ENCODE measurements at regions not wholly inside any gene's neighbourhood (a gene's known extent, or its start where the extent isn't known, plus 50 kb on each side); places are given as distances from the start of the nearest gene placed in this dataset.

GRCh38 chr13:62096652-62097051 lies 681.0 kb upstream of the PCDH20 start:
- dilution Hi-C loops (cut with MboI; ENCODE audit: extremely low pct_ligation_motif_present, low sequenced_read_pairs): no loop called here
- Histone ChIP-seq H3K27ac (ENCODE audit: insufficient read depth, low read depth, low read length) (no peak overlapping the region), H3K9me1 (replicated peaks; ENCODE audit: control insufficient read depth, extremely low read depth, insufficient read depth, low read length) (no peaks in the 10 kb centered on the region), H3K4me2 (ENCODE audit: insufficient read depth, low read length) (no peak overlapping the region), H3K4me1 (ENCODE audit: control insufficient read depth, extremely low read depth, insufficient read depth, low read length) (no peaks in the 10 kb centered on the region), H4K20me1 (replicated peaks; ENCODE audit: control insufficient read depth, extremely low read depth, insufficient read depth, low read length) (no peaks in the 10 kb centered on the region), H3K4me3 (replicated peaks in 1 of 3; ENCODE audit: insufficient read depth in 1 of 3, low read depth in 1 of 3, low read length in 3 of 3) (no peak overlapping the region), H2AFZ (ENCODE audit: low read depth, low read length) (no peak overlapping the region), H3K79me2 (ENCODE audit: control insufficient read depth, insufficient read depth, low read length) (no peaks in the 10 kb centered on the region), H3K9ac (replicated peaks; ENCODE audit: extremely low read depth, insufficient read depth, low read length) (no peak overlapping the region), H3K9me3 (replicated peaks; ENCODE audit: control insufficient read depth, insufficient read depth, low read length) (no peaks in the 10 kb centered on the region), H3K36me3 (ENCODE audit: control insufficient read depth in 2 of 2, extremely low read depth in 1 of 2, insufficient read depth in 2 of 2, low read length in 2 of 2) (no peaks in the 10 kb centered on the region), H3K27me3 (ENCODE audit: control insufficient read depth in 2 of 2, insufficient read depth in 2 of 2, low read length in 2 of 2) (no peaks in the 10 kb centered on the region)
- intact Hi-C loops (cut with micrococcal nuclease): no loop called here
- BruUV-seq (replicated peaks): no TSS peak
- no peak for DNase-seq (ENCODE audit: low read depth, low spot score)
- TF ChIP-seq POLR2A (IDR thresholded peaks at IDR 0.05; ENCODE audit: low read depth, low read length): no peak
- no peak for TF ChIP-seq CTCF (IDR thresholded peaks at IDR 0.05; ENCODE audit: extremely low read depth in 1 of 2, insufficient read depth in 1 of 2, low read depth in 1 of 2, low read length in 2 of 2)
- no peak for TF ChIP-seq POLR2AphosphoS5 (IDR thresholded peaks at IDR 0.05; ENCODE audit: insufficient read depth, low read depth, low read length)
- no peak for TF ChIP-seq JUN (IDR thresholded peaks at IDR 0.05; ENCODE audit: borderline replicate concordance, insufficient read depth, insufficient read length, low read depth)
- no peak for TF ChIP-seq MYC (IDR thresholded peaks at IDR 0.05; ENCODE audit: low read depth, low read length)
- TF ChIP-seq GATA2 (IDR thresholded peaks at IDR 0.05; ENCODE audit: insufficient read depth, insufficient read length, low read depth, low read length): no peak
- no peak for TF ChIP-seq EZH2 (IDR thresholded peaks at IDR 0.05; ENCODE audit: borderline replicate concordance, low read depth, low read length, severe bottlenecking)
- no peak for TF ChIP-seq MAX (IDR thresholded peaks at IDR 0.05; ENCODE audit: insufficient read depth, insufficient read length)
- no peak for TF ChIP-seq FOS (IDR thresholded peaks at IDR 0.05; ENCODE audit: borderline replicate concordance, insufficient read depth, low read length)
- no peak for FAIRE-seq
- POLR2A ChIA-PET: no interaction called here
- CTCF ChIA-PET: no interaction called here

All from endothelial cell of umbilical vein (primary cell).